BE2C (cell line): ENCODE measurements at regions not wholly inside any gene's neighbourhood (a gene's known extent, or its start where the extent isn't known, plus 50 kb on each side); places are given as distances from the start of the nearest gene placed in this dataset.

Source experiments
- DNase-seq: peaks from one replicate; pipeline ENCODE4 v3.0.0-alpha.2; 2020
- H3K27me3 ChIP-seq: fragments of 250-450 bp; sonication (Bioruptor Pico); 2 replicates; pipeline ENCODE4 v1.5.1; 2020; ENCODE audit warnings: mild to moderate bottlenecking
- H3K36me3 ChIP-seq: fragments of 250-450 bp; sonication (Bioruptor Pico); 2 replicates; pipeline ENCODE4 v1.5.1; 2020; ENCODE audit warnings: mild to moderate bottlenecking
- H3K4me1 ChIP-seq: fragments of 250-450 bp; sonication (Bioruptor Pico); 2 replicates; pipeline ENCODE4 v1.5.1; 2020
- H3K4me3 ChIP-seq: 2 replicates; pipeline ENCODE4 v1.5.1; 2011; ENCODE audit warnings: low read depth, low read length
- H3K9me3 ChIP-seq: fragments of 250-450 bp; sonication (Bioruptor Pico); 2 replicates; pipeline ENCODE4 v1.5.1; 2020
- CTCF ChIP-seq: IDR thresholded peaks from 2 replicates; pipeline ENCODE4 v1.5.1; 2012; ENCODE audit warnings: mild to moderate bottlenecking, low read depth, low read length

DNA sequence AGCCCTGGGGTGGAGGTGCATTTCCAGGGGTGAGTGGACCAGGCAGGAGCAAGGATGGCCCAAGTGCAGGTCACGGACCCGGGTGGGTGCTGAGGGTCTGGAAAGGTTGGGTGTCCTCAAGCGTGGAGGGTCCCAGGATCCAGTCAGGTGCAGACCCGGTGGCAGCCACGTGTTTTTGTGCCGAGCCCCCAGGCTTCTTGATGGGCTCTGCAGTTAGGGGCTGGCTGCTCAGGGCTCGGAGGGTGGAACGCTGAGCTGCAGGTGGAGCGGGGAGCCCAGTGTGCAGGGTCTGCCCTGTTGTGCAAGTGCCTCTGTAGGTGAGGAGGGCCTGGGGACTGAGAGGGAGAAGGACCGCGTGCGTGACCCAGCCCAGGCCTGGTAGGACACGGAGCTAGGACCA, 70.9 kb upstream of the HLA-E start:
- no peaks in the 10 kb centered on the region for H3K36me3 ChIP-seq
- TF ChIP-seq CTCF: no peak
- no peaks in the 10 kb centered on the region for H3K9me3 ChIP-seq
- no peak overlapping the region for H3K4me3 ChIP-seq
- H3K27me3 ChIP-seq: peaks cover 31% of the 10 kb centered on the region
- no peak for DNase-seq
- H3K4me1 ChIP-seq: no peaks in the 10 kb centered on the region

DNA sequence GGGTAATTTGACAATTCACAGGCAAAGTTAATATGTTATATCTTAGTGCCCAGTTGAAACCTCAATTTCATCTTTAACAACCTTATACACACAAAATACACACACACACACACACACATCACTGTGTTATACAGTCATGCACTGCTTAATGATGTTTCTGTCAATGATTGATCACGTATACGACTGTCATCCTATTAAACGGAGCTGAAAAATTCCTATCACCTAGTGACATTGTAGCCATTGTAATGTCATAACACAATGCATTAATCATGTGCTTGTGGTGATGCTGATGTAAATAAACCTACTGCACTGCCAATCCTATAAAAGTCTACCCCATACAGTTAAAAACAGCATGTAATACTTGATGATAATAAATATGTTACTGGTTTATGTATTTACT, 64.8 kb upstream of the HLA-E start:
- Histone ChIP-seq H3K4me3 (no peak overlapping the region), H3K36me3 (no peaks in the 10 kb centered on the region), H3K4me1 (no peaks in the 10 kb centered on the region), H3K9me3 (no peaks in the 10 kb centered on the region), H3K27me3 (peaks cover 24% of the 10 kb centered on the region)
- no peak for TF ChIP-seq CTCF
- DNase-seq: no peak
